IPS-NIHi7 (cell line): ENCODE measurements at regions not wholly inside any gene's neighbourhood (a gene's known extent, or its start where the extent isn't known, plus 50 kb on each side); places are given as distances from the start of the nearest gene placed in this dataset.

Experiments
- DNase-seq: peaks from one replicate; pipeline ENCODE4 v3.0.0; 2012; ENCODE audit warnings: mixed read lengths; ENCODE audit errors: extremely low spot score

DNA sequence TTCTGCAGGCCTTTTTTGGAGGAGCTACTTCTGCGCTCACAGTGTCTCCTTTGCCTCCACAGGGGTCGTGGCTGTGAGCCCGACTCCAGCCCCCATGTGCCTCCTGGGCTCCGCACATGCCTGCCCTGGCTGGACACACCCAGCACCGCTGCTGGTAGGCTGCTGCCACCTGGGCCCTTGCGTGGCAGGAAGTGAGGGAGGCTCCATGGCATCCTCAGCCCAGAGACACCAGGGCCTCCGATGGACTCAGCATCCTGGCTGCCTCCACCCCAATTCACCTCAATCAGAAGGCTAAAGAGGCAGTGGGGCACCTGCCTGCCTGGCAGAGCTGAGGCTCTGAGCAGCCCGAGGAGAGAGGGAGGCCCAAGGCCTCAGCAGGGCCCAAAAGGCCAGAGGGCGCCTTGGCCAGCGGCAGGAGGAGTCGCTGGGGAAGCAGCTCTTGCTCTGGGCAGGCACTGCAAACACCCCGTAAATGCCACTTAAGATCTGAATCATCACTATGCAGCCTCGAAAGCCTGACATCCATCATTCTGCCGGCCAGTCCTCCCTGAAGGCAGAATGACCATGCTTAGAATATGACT, 68.3 kb upstream of the OTOS start:
- no peak for DNase-seq

DNA sequence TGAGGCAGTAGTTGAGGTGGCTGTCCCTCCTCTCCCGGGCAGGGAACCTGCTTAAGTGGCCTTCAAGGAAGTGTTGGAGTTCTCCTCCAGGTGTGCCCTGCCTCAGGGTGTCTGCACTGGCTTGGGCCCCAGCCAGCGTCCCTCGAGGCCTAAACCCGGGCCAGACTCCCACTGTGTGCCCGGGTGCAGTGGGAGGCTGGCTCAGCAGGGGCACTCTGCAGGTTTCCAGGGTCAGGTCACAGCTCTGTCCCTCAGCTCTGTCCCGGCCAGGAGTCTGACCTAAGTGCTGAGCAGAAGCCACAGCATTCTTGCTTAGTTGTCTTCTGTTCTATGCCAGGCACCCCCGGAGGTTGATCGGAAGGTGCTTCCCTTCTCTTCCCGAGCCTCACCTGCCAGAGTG, 69.0 kb upstream of the OTOS start:
- DNase-seq = no peak

DNA sequence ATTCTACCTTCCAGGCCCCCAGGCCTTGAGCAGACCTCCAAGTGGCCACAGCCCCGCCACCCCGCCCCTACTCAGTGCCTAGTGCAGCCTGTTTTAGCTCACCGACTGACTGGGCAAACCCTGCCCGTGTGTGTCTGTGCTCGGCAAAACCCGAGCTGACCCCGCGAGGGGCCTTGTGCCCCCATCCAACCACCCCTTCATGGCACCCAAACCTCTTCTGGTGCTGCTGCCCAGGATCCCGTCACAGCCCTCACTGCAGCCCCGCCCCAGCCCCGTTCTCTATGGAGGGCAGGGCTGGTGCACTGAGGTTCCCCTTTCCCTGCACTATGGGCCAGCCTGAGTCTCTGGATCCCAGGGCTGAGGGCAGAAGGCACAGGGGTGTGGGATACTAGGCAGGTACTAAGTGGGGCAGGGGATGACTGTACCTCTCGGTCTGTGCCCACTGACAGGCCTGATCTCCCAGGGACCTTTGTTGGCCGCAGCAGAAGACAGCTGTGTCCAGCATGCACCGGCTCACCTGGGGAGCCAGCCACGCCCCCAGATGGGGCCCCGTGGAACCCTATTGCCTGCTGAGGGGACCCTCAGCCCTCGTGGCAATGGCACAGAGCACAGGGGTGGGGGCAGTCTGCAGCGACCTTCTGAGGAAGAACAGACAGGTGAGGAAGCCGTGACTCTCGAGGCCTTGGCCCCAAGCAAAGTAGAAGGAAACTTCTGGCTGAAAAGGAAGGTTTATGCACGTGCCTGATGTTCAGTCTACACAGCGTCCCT, 69.9 kb upstream of the OTOS start:
- no peak for DNase-seq

- DNase-seq = no peak
Measured at GRCh38 chr2:240211096-240211495, 70.6 kb upstream of the OTOS start.

DNA sequence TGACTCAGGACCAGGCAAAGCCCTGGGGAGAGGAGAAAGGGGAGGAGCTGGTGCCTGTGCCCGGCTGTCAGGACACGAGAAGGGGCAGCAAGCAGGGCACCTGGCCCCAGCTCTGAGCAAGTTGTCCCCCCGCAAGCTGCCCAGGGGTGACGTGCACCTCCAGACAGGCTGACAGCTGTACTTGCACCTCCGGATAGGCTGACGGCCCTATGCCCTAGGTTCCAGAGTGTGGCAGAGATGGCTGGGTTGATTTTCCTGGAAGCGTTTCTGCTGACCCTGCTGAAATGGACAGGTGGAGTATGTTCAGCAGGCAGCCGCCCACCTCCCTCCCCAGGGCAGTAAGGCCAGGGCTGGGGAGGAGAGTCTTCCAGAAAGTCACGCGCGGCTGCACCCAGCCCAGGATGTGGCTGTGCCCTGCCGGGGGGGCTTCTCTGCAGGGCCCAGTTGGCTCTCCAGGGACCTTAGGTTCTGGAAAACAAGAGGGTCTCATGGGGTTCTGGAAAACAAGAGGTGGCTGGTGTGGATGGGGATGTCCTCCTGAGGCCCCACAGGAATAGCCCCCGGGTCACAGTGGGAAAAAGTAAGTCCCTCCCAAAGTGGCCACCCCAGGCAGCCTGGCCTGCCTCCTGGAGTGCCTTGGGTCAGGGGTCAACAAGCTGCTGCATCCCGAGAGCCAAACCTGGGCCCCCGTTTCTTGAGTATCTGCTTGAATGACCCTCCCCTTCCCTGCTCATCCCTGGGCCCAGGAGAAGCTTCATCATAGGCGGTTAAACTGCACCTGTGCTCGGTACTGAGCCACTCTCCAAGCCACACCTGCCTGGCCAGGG, 71.4 kb upstream of the OTOS start:
- DNase-seq = no peak

- DNase-seq = no peak
Measured at GRCh38 chr2:240212425-240213225, 72.2 kb upstream of the OTOS start.

DNA sequence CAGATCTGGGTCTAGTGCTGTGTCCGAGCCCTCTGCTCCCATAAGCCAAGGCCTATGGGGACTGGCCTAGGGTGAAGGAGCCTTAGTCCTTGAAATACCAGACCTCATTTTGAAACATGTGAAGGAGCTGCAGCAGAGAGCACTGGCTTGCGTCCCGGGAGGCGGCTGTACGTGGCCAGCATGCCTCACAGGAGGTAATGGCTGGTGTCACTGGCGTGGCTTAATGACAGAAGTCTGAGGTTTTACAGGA, 72.7 kb upstream of the OTOS start:
- no peak for DNase-seq

DNA sequence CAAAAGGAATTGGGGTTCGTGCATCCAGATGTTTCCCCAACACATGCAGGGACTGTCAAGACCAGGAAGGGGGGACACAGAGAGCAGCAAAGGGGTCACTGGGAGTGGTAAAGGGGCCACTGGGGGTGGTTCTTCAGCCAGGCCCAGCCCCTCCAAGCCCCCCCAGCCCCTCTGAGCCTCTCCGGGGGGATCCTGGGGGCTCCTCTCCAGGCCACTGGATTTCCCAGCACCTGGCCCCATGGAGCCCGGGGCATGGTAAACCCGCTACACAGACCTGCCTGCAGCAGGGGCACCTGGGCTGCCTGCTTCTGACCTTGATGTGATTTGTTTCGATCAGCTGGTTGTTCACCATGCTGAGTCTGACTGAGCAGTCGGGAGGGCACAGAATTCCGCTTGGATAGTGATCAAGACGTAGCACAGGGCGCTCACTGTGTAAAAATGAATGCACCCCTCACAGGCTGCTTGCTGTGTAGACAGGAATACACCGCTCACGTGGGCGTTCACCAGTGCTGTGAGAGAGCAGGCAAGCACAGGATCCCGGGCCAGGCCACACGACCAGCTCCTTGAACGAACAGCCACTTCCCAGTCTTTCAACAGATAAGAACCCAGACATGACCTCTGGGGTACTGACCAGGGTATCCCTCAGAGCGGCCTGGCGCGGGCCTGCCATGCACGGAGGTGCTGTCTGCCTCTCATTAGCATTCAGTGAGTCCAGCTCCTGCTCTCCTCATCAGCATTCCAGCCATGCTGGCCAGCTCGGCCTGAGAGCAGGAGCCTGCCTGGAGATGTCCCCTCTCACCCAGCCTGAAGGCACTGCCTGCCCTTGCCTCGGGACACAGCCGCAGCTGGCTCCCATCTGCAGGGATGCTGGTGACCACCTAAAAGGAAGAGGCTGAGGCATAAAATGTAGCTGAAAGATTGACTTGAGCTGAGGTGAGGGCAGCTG, 73.3 kb upstream of the OTOS start:
- no peak for DNase-seq

DNA sequence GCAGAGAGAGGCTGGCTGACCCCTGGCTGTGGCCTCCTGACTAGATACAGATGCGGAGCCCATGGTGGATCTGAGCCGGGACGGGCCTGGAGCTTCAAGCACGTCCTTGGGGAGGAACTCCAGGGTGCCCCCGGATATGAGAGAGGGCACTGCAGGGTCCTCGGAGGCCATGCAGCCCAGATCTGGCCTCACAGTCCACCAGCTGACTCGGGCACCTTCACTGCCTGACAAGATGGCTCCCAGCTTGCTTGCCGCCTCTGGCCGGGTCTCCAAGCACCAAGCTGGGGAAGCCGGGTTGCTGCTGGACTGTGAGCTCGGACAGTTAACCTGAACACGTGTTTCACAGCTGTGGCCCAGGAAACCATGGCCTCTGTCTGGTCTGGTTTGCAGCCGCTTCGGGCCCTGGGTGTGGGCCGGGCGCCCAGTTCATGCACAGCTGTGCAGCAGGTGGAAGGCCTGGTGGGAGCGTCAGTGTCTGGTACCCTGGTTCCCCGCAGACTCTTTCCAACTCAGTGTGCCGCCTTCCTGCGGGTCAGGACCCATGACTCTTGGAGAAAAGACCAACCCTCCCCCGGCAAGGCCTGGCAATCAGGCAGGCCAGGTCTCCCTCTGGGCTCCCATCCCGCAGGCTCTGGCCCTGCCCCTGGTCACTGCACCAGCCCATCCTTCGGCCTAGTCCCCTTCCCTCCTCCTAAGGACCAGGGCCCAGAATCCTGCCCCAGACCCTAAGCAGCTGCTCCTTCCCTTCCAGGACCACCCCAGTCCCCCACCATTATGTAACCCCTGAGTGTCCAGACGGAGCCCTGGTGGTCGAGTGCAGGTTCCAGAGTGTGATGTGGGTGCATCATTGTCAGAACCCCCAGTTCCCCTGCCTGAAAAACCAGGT, 74.6 kb upstream of the OTOS start:
- DNase-seq = no peak

- DNase-seq = no peak
Measured at GRCh38 chr2:240215676-240216051, 75.2 kb upstream of the OTOS start.

DNA sequence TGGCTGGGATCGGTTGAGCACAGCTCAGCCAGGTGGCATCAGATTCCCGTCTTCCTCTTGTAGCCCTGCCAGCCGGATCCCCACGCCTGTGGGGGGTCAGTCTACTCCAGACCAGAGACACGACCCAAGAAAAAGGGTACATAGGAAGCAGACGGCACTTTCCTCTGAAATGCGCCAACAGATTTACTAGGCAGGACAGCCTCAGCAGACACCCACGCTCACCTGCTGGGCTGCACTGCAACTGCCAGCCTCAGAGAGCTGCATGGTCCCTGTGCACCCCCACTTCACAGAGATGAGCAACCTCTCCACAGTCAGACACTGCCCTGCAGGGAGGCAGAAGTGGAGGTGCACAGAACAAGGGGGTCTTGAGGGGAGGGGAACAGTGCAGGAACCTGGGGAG, 75.7 kb upstream of the OTOS start:
- no peak for DNase-seq

DNA sequence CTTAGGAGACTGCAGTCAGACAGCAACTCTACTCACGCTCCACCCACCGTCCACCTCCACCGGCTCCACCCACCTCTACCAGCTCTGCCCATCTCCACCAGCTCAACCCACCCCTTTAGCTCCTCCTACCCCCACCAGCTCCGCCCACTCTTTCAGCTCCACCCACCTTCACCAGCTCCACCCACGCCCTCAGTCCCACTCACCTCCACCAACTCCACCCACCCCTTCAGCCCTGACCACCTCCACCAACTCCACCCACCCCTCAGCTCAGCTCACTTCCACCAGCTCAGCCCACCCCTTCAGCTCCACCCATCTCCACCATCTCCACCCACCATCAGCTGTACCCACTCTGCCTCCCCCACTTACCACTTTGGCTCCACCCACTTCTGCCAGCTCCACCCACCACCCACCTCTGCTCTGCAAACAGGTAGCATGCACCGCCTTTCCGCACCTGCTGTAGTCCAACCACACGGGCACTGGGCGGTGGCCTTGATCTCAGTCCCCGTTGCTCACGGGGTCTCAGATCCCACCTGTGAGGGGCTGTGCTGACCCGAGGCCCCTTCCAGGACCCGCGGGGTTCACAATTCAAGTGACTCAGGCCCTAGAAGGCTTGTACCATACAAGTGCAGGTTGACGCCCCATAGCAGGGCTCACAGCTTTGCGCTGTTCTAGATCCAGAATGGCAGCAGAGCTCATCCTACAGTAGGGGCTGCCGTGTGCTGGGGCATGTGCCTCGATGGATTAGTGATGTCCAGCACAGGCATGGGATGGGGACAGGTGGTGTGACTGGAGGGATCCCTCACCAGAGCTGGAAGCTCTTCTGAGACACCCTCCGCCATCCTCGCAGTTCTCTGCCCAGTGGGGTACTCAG, 77.2 kb upstream of the OTOS start:
- peak; percentile 57 for DNase-seq

GRCh38 chr2:240219208-240219890, 78.9 kb upstream of the OTOS start:
- no peak for DNase-seq

GRCh38 chr2:240220371-240220770, 79.9 kb upstream of the OTOS start:
- DNase-seq = no peak

DNA sequence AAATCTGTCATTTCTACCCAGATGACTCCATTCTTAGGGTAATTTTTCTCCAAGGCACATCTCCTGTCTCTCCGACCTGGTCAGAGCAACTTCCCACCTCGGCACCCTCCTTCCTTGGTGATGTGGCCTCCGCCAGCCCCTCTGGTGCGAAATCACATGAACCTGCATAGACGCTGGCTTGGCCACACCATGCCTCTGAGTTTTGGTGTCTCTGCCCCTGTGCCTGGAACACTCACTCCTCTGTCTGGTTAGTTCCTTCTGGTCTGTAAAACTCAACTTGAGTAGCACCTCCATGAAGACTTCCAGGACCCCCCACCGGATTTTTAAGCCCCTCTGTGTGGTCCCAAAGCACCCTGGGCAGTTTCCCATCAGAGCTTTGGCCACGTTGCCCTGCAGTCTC, 83.2 kb upstream of the OTOS start:
- DNase-seq = no peak

- DNase-seq = no peak
Measured at GRCh38 chr2:240224676-240225075, 84.2 kb upstream of the OTOS start.

DNA sequence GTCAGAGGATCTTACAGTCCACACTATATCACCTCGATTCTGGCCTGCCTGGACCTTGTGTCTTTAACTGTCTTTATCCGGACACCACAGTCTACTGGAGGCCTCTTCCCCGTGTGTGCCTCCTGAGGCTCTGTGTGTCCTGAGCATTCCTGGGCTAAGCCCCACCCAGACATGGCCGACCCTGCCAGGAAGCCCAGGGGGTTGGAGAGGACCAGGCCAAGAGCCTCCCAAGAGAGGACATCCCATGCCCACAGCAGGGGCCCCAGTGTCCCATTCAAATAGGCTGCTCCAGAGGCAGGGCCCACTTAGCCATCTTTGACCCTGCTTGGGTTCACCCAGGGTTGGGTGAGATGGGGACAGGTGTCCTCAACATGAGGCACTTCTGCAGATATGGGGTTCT, 84.7 kb upstream of the OTOS start:
- no peak for DNase-seq

- DNase-seq = no peak
Measured at GRCh38 chr2:240225660-240226475, 85.4 kb upstream of the OTOS start.
